Erythroblast (primary cell): ENCODE measurements at regions not wholly inside any gene's neighbourhood (a gene's known extent, or its start where the extent isn't known, plus 50 kb on each side); places are given as distances from the start of the nearest gene placed in this dataset.

Source experiments
- GATA1 ChIP-seq: IDR thresholded peaks from 2 replicates; pipeline ENCODE4 v1.6.1; 2011; ENCODE audit warnings: low read depth, mild to moderate bottlenecking, control low read depth, low read length, moderate library complexity
- POLR2A ChIP-seq: IDR thresholded peaks from 2 replicates; pipeline ENCODE4 v1.6.1; 2011; ENCODE audit warnings: mild to moderate bottlenecking, low read length

DNA sequence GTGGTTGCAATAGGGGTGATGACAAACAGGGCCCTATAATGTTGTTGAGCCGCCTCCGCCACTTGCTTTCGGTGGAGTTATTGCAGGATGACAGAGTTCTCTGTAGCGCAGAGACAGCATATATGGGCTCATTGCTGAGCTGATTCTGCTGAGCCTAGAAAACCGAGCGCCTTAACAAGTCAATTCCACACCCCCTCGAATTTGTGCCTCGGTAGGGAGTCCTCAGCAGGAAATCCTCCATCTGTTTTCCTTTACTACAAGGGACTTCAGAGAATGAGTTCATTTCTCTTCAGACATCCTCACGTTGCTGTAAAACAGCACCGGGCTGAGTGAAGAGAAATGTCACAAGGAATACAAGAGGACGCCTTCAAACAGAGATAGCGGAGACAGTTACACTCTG, 90.7 kb upstream of the KIAA1217 start:
- no peak for TF ChIP-seq POLR2A
- no peak for TF ChIP-seq GATA1
